OCI-LY7 (cell line): ENCODE measurements at regions not wholly inside any gene's neighbourhood (a gene's known extent, or its start where the extent isn't known, plus 50 kb on each side); places are given as distances from the start of the nearest gene placed in this dataset.

Experiments
- BruUV-seq: library from RNA; stranded (reverse); fragments of 400-500 nt; replicated peaks from 2 replicates; lab custom pipeline; 2021; lab: Mats Ljungman, UMichigan
- CTCF ChIA-PET: fragments of 300-600 bp; sonication (Branson Sonifier 250); formaldehyde crosslinking; loops from one replicate; lab custom pipeline; 2022; ENCODE audit warnings: antibody characterized with exemption; ENCODE audit not compliant: unreplicated experiment; lab: Charles Lee
- POLR2A ChIA-PET: fragments of 300-600 bp; sonication (Branson Sonifier 250); formaldehyde crosslinking; loops from one replicate; lab custom pipeline; 2022; ENCODE audit warnings: antibody characterized with exemption; lab: Charles Lee
- DNase-seq: peaks from one replicate; pipeline ENCODE4 v3.0.0-alpha.2; 2015; ENCODE audit warnings: low spot score
- H2AFZ ChIP-seq: fragments of 200-600 bp; sonication (generic), shearing (Covaris generic); 2 replicates; pipeline ENCODE4 v1.6.1; 2014; ENCODE audit warnings: mild to moderate bottlenecking, antibody characterized with exemption, low read length, moderate library complexity
- H3K27ac ChIP-seq: fragments of 200-600 bp; sonication (generic); 2 replicates; pipeline ENCODE4 v1.5.1; 2014; ENCODE audit warnings: mixed run types, low read depth, mild to moderate bottlenecking, moderate library complexity, low read length, inconsistent platforms; ENCODE audit not compliant: poor library complexity, severe bottlenecking
- H3K36me3 ChIP-seq: fragments of 200-600 bp; sonication (generic); 2 replicates; pipeline ENCODE4 v1.6.1; 2014; ENCODE audit warnings: mild to moderate bottlenecking, antibody characterized with exemption, low read length, moderate library complexity, mixed read lengths; ENCODE audit not compliant: insufficient read depth
- H3K4me1 ChIP-seq: fragments of 200-600 bp; sonication (generic); 2 replicates; pipeline ENCODE4 v1.5.1; 2014; ENCODE audit warnings: mild to moderate bottlenecking, low read length; ENCODE audit not compliant: insufficient read depth, poor library complexity, severe bottlenecking
- H3K4me2 ChIP-seq: fragments of 200-600 bp; sonication (generic); 2 replicates; pipeline ENCODE4 v1.6.1; 2014; ENCODE audit warnings: mild to moderate bottlenecking, low read length
- H3K4me3 ChIP-seq: fragments of 200-600 bp; sonication (generic); 2 replicates; pipeline ENCODE4 v1.5.1; 2014; ENCODE audit warnings: mild to moderate bottlenecking, low read depth, low read length; ENCODE audit not compliant: poor library complexity, severe bottlenecking
- H3K79me2 ChIP-seq: fragments of 200-600 bp; sonication (generic); 2 replicates; pipeline ENCODE4 v1.6.1; 2016; ENCODE audit warnings: low read depth, mild to moderate bottlenecking, low read length, moderate library complexity, mixed read lengths; ENCODE audit not compliant: insufficient read depth
- H3K9me2 ChIP-seq: fragments of 200-600 bp; sonication (generic); 2 replicates; pipeline ENCODE4 v1.6.1; 2016; ENCODE audit warnings: mild to moderate bottlenecking, low read length, mixed read lengths; ENCODE audit not compliant: insufficient read depth
- H3K9me3 ChIP-seq: fragments of 200-600 bp; sonication (generic); 2 replicates; pipeline ENCODE4 v1.6.1; 2014; ENCODE audit warnings: mild to moderate bottlenecking, mixed run types, low read length, mixed read lengths
- H4K20me1 ChIP-seq: fragments of 200-600 bp; sonication (generic); 2 replicates; pipeline ENCODE4 v1.6.1; 2014; ENCODE audit warnings: mild to moderate bottlenecking, antibody characterized with exemption, low read length, moderate library complexity, mixed read lengths; ENCODE audit not compliant: insufficient read depth
- CTCF ChIP-seq: fragments of 200-600 bp; sonication (generic); conservative IDR thresholded peaks from 2 replicates; pipeline ENCODE4 v1.5.1; 2014; ENCODE audit warnings: mild to moderate bottlenecking, antibody characterized with exemption, low read length, moderate library complexity, mixed read lengths
- EZH2phosphoT487 ChIP-seq: fragments of 200-600 bp; sonication (generic); IDR thresholded peaks from 2 replicates; pipeline ENCODE4 v1.6.1; 2018; ENCODE audit warnings: low read depth, borderline replicate concordance, mild to moderate bottlenecking, mixed run types, antibody characterized with exemption, low read length, moderate library complexity, mixed read lengths
- intact Hi-C: fragments of 100-400 bp; cut with micrococcal nuclease; formaldehyde crosslinking; loops from one replicate; pipeline ENCODE4 v1.10.0; 2022; ENCODE audit not compliant: unreplicated experiment

DNA sequence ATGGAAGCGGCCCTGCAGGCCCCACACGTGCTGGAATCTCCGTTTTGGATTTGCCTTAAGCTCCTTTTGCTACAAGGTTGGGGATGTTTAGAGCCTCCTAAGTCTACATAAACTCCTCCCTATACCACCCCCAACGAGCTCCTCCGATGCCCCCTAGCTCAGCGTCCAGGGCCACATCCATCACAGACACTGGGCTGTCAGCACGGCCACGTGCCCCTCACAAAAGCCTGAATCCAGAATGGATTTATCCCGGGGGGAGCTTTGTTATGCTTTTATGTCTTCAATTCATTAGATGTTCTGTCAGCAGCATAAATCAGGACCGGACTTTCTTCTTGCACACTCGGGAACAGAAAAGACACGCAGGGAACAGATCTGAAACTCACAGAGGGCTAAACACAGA lies 52.6 kb upstream of the CD82 start:
- H3K79me2 ChIP-seq = no peaks in the 10 kb centered on the region
- POLR2A ChIA-PET = interaction anchor here (0.8 kb wide), 1 partner anchor 13 kb away, joined by 4 read pairs; no protein-coding TSS in a partner anchor

GRCh38 chr11:44515048-44515447 lies 50.4 kb upstream of the CD82 start:
- Histone ChIP-seq H3K4me1 (no peaks in the 10 kb centered on the region), H3K4me3 (no peak overlapping the region), H3K36me3 (no peaks in the 10 kb centered on the region), H3K4me2 (no peak overlapping the region), H2AFZ (no peak overlapping the region), H3K9me3 (no peaks in the 10 kb centered on the region), H3K27ac (no peak overlapping the region), H3K9me2 (no peaks in the 10 kb centered on the region), H4K20me1 (no peaks in the 10 kb centered on the region), H3K79me2 (no peaks in the 10 kb centered on the region)
- intact Hi-C loops = no loop called here
- no TSS peak for BruUV-seq
- no peak for DNase-seq
- CTCF ChIA-PET = no interaction called here
- no peak for TF ChIP-seq EZH2phosphoT487
- no peak for TF ChIP-seq CTCF
- POLR2A ChIA-PET = no interaction called here

More for the DNA sequence above, 52.6 kb upstream of the CD82 start:
- intact Hi-C loops = no loop called here
- H3K4me2 ChIP-seq = no peak overlapping the region
- H3K9me2 ChIP-seq = no peaks in the 10 kb centered on the region
- TF ChIP-seq EZH2phosphoT487 = no peak
- TF ChIP-seq CTCF = no peak
- H3K27ac ChIP-seq = no peak overlapping the region
- H3K9me3 ChIP-seq = no peaks in the 10 kb centered on the region
- H3K4me3 ChIP-seq = no peak overlapping the region
- BruUV-seq = no TSS peak
- no peak overlapping the region for H2AFZ ChIP-seq
- H4K20me1 ChIP-seq = no peaks in the 10 kb centered on the region
- no peaks in the 10 kb centered on the region for H3K36me3 ChIP-seq
- CTCF ChIA-PET = no interaction called here
- no peaks in the 10 kb centered on the region for H3K4me1 ChIP-seq
- no peak for DNase-seq
